Thyroid gland (tissue), 4 donors: ENCODE measurements at regions not wholly inside any gene's neighbourhood (a gene's known extent, or its start where the extent isn't known, plus 50 kb on each side); places are given as distances from the start of the nearest gene placed in this dataset.

Source experiments
- POLR2A ChIP-seq, 2 donors: fragments of 450-650 bp; IDR thresholded peaks; one replicate each; pipeline ENCODE4 v1.6.1; 2017; ENCODE audit warnings: antibody characterized with exemption in 2 of 2, mild to moderate bottlenecking in 2 of 2, moderate library complexity in 1 of 2
- TF ChIP-seq, protein P1 (sequence below), 6 experiments: fragments of 200-600 bp in 3 of 6; fragments of 450-650 bp in 3 of 6; sonication (generic) in 3 of 6; IDR thresholded peaks; one replicate each; pipeline ENCODE4 v1.5.1; 2016 to 2019; ENCODE audit warnings: antibody characterized with exemption in 6 of 6, mild to moderate bottlenecking in 2 of 6, inconsistent platforms in 1 of 6, moderate library complexity in 1 of 6

DNA sequence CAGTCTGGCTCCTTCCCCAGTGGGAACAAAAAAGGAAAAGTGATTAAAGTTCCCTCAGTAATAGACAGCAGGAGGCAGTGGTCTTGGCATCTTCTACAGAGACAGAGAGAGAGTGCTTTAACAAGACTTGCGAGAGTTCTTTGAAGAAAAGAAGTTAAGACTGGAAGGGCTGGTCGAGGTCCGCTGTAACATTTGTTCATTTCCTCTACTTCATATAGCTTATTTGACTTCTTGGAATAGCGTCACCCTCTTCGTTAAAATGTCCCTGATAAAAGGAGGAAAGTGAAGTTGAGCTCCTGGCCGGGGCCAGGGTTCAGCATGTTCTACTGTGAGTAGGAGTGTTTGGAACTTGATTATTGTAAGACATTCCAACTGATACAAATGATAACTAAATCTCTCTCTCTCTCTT, 179.8 kb downstream of the SLIT2 start:
- TF ChIP-seq, protein P1, sequence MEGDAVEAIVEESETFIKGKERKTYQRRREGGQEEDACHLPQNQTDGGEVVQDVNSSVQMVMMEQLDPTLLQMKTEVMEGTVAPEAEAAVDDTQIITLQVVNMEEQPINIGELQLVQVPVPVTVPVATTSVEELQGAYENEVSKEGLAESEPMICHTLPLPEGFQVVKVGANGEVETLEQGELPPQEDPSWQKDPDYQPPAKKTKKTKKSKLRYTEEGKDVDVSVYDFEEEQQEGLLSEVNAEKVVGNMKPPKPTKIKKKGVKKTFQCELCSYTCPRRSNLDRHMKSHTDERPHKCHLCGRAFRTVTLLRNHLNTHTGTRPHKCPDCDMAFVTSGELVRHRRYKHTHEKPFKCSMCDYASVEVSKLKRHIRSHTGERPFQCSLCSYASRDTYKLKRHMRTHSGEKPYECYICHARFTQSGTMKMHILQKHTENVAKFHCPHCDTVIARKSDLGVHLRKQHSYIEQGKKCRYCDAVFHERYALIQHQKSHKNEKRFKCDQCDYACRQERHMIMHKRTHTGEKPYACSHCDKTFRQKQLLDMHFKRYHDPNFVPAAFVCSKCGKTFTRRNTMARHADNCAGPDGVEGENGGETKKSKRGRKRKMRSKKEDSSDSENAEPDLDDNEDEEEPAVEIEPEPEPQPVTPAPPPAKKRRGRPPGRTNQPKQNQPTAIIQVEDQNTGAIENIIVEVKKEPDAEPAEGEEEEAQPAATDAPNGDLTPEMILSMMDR (IDR thresholded peaks at IDR 0.05), result no peak
- TF ChIP-seq POLR2A (IDR thresholded peaks at IDR 0.05), result no peak
